ENCODE measurements at regions not wholly inside any gene's neighbourhood (a gene's known extent, or its start where the extent isn't known, plus 50 kb on each side); places are given as distances from the start of the nearest gene placed in this dataset.
A peak's percentile ranks its signal among the peaks of the same experiment; 100 is the strongest.

GRCh38 chr11:134746609-134747008 lies 334.6 kb upstream of the B3GAT1 start:
- Histone ChIP-seq H3K9me3 (ENCODE audit: severe bottlenecking) (no peaks in the 10 kb centered on the region), H3K36me3 (ENCODE audit: low read depth) (no peaks in the 10 kb centered on the region), H3K27ac (ENCODE audit: poor library complexity, severe bottlenecking) (no peak overlapping the region), H3K27me3 (ENCODE audit: insufficient read depth, poor library complexity, severe bottlenecking) (no peaks in the 10 kb centered on the region), H3K4me1 (ENCODE audit: insufficient read depth, poor library complexity, severe bottlenecking) (no peaks in the 10 kb centered on the region), H3K4me3 (ENCODE audit: severe bottlenecking) (no peak overlapping the region)
- TF ChIP-seq CTCF (IDR thresholded peaks at IDR 0.05; ENCODE audit: poor library complexity, severe bottlenecking): no peak
- no peak for DNase-seq (ENCODE audit: low spot score)
- ATAC-seq (ENCODE audit: low read depth): no peak

- no peaks in the 10 kb centered on the region for H3K4me1 ChIP-seq (ENCODE audit: insufficient read depth, poor library complexity, severe bottlenecking)
These were observed 333.4 kb upstream of the B3GAT1 start for GRCh38 chr11:134745456-134745855.

GRCh38 chr11:134743820-134744195 lies 331.8 kb upstream of the B3GAT1 start:
- DNase-seq (ENCODE audit: low spot score): no peak
- no peaks in the 10 kb centered on the region for H3K27me3 ChIP-seq (ENCODE audit: insufficient read depth, poor library complexity, severe bottlenecking)
- TF ChIP-seq CTCF (IDR thresholded peaks at IDR 0.05; ENCODE audit: poor library complexity, severe bottlenecking): no peak
- H3K27ac ChIP-seq (ENCODE audit: poor library complexity, severe bottlenecking): no peak overlapping the region
- ATAC-seq (ENCODE audit: low read depth): no peak
- no peaks in the 10 kb centered on the region for H3K36me3 ChIP-seq (ENCODE audit: low read depth)
- no peaks in the 10 kb centered on the region for H3K4me1 ChIP-seq (ENCODE audit: insufficient read depth, poor library complexity, severe bottlenecking)
- H3K9me3 ChIP-seq (ENCODE audit: severe bottlenecking): no peaks in the 10 kb centered on the region
- no peak overlapping the region for H3K4me3 ChIP-seq (ENCODE audit: severe bottlenecking)

More at GRCh38 chr11:134745456-134745855, 333.4 kb upstream of the B3GAT1 start:
- ATAC-seq (ENCODE audit: low read depth) (no peak), DNase-seq (ENCODE audit: low spot score) (peak; percentile 3)
- H3K27me3 ChIP-seq (ENCODE audit: insufficient read depth, poor library complexity, severe bottlenecking): no peaks in the 10 kb centered on the region
- H3K4me3 ChIP-seq (ENCODE audit: severe bottlenecking): no peak overlapping the region
- H3K36me3 ChIP-seq (ENCODE audit: low read depth): no peaks in the 10 kb centered on the region
- no peak for TF ChIP-seq CTCF (IDR thresholded peaks at IDR 0.05; ENCODE audit: poor library complexity, severe bottlenecking)
- no peaks in the 10 kb centered on the region for H3K9me3 ChIP-seq (ENCODE audit: severe bottlenecking)
- H3K27ac ChIP-seq (ENCODE audit: poor library complexity, severe bottlenecking): no peak overlapping the region

- DNase-seq (ENCODE audit: low spot score) (no peak), ATAC-seq (ENCODE audit: low read depth) (no peak)
- no peaks in the 10 kb centered on the region for H3K27me3 ChIP-seq (ENCODE audit: insufficient read depth, poor library complexity, severe bottlenecking)
- H3K9me3 ChIP-seq (ENCODE audit: severe bottlenecking): no peaks in the 10 kb centered on the region
- H3K4me3 ChIP-seq (ENCODE audit: severe bottlenecking): no peak overlapping the region
- H3K36me3 ChIP-seq (ENCODE audit: low read depth): no peaks in the 10 kb centered on the region
- no peaks in the 10 kb centered on the region for H3K4me1 ChIP-seq (ENCODE audit: insufficient read depth, poor library complexity, severe bottlenecking)
- no peak for TF ChIP-seq CTCF (IDR thresholded peaks at IDR 0.05; ENCODE audit: poor library complexity, severe bottlenecking)
- no peak overlapping the region for H3K27ac ChIP-seq (ENCODE audit: poor library complexity, severe bottlenecking)
These were observed 331.1 kb upstream of the B3GAT1 start for GRCh38 chr11:134742956-134743819.

GRCh38 chr11:134742224-134742612 lies 330.2 kb upstream of the B3GAT1 start:
- ATAC-seq (ENCODE audit: low read depth) (no peak), DNase-seq (ENCODE audit: low spot score) (peak; percentile 2)
- TF ChIP-seq CTCF (IDR thresholded peaks at IDR 0.05; ENCODE audit: poor library complexity, severe bottlenecking): no peak
- no peaks in the 10 kb centered on the region for H3K27me3 ChIP-seq (ENCODE audit: insufficient read depth, poor library complexity, severe bottlenecking)
- no peaks in the 10 kb centered on the region for H3K4me1 ChIP-seq (ENCODE audit: insufficient read depth, poor library complexity, severe bottlenecking)
- no peak overlapping the region for H3K4me3 ChIP-seq (ENCODE audit: severe bottlenecking)
- no peaks in the 10 kb centered on the region for H3K36me3 ChIP-seq (ENCODE audit: low read depth)
- H3K9me3 ChIP-seq (ENCODE audit: severe bottlenecking): no peaks in the 10 kb centered on the region
- H3K27ac ChIP-seq (ENCODE audit: poor library complexity, severe bottlenecking): no peak overlapping the region
